HCT116 (cell line): ENCODE measurements at regions not wholly inside any gene's neighbourhood (a gene's known extent, or its start where the extent isn't known, plus 50 kb on each side); places are given as distances from the start of the nearest gene placed in this dataset.

Experiments
- ATAC-seq: fragments of 200-7000 bp; cut with Tn5 transposase; 2 replicates; pipeline ENCODE4 v1.9.1; 2020; ENCODE audit warnings: mild to moderate bottlenecking, moderate library complexity
- BruUV-seq: library from RNA; stranded (reverse); fragments of 400-500 nt; replicated peaks from 2 replicates; lab custom pipeline; 2021; lab: Mats Ljungman, UMichigan
- CTCF ChIA-PET: fragments of 300-600 bp; sonication (Branson Sonifier 250); formaldehyde crosslinking; loops from one replicate; lab custom pipeline; 2021; ENCODE audit warnings: antibody characterized with exemption; lab: Charles Lee
- POLR2A ChIA-PET: fragments of 300-600, 350-600 bp; sonication (Branson Sonifier 250); formaldehyde crosslinking; loops from one replicate; lab custom pipeline; 2021; ENCODE audit warnings: antibody characterized with exemption; lab: Charles Lee
- RAD21 ChIA-PET, 2 experiments: fragments of 300-600 bp; sonication (Branson Sonifier 250); formaldehyde crosslinking; loops; one replicate each; lab custom pipeline; 2023; ENCODE audit warnings: low total read pairs in 2 of 2; ENCODE audit not compliant: uncharacterized antibody in 2 of 2, unreplicated experiment in 2 of 2, low non-redundant PET in 1 of 2; lab: Charles Lee
- DNase-seq: peaks from one replicate; pipeline ENCODE4 v3.0.0-alpha.2; 2010; ENCODE audit warnings: low read depth, low spot score
- H2AFZ ChIP-seq: fragments of 200-600 bp; shearing (Covaris generic), sonication (generic); 2 replicates; pipeline ENCODE4 v1.6.1; 2017; ENCODE audit warnings: low read depth, mixed run types, mixed read lengths, antibody characterized with exemption, low read length; ENCODE audit not compliant: poor library complexity, severe bottlenecking
- H3K27ac ChIP-seq: 2 replicates; pipeline ENCODE4 v1.5.1; 2012; ENCODE audit warnings: low read depth, low read length
- H3K27me3 ChIP-seq: fragments of 200-600 bp; sonication (generic); 2 replicates; pipeline ENCODE4 v1.6.1; 2016; ENCODE audit warnings: mixed run types, low read length, mixed read lengths; ENCODE audit not compliant: insufficient read depth
- H3K36me3 ChIP-seq, 2 experiments: fragments of 200-500 bp in 1 of 2; fragments of 200-600 bp in 1 of 2; sonication (Bioruptor generic) in 1 of 2; sonication (generic) in 1 of 2; 2 replicates each; pipeline versions ENCODE4 v1.5.1 to v1.6.1; 2014 to 2016; ENCODE audit warnings: low read length in 2 of 2, inconsistent platforms in 1 of 2, mixed read lengths in 1 of 2, mixed run types in 1 of 2; ENCODE audit not compliant: insufficient read depth in 2 of 2, control insufficient read depth in 1 of 2
- H3K4me1 ChIP-seq, 2 experiments: fragments of 200-600 bp in 1 of 2; sonication (generic) in 1 of 2; 2 replicates each; pipeline versions ENCODE4 v1.5.1 to v1.6.1; 2012 to 2017; ENCODE audit warnings: low read length in 2 of 2, inconsistent platforms in 1 of 2, mild to moderate bottlenecking in 1 of 2, mixed read lengths in 1 of 2, mixed run types in 1 of 2, moderate library complexity in 1 of 2; ENCODE audit not compliant: insufficient read depth in 2 of 2, control insufficient read depth in 1 of 2
- H3K4me2 ChIP-seq: fragments of 200-600 bp; sonication (generic); 2 replicates; pipeline ENCODE4 v1.6.1; 2017; ENCODE audit warnings: mixed run types, low read length, mixed read lengths
- H3K4me3 ChIP-seq, 2 experiments: fragments of 200-600 bp in 1 of 2; sonication (generic) in 1 of 2; replicated peaks in 1 of 2; 2 replicates each; pipeline ENCODE4 v1.5.1; 2011 to 2016; ENCODE audit warnings: low read length in 2 of 2, control low read depth in 1 of 2, low read depth in 1 of 2, mild to moderate bottlenecking in 1 of 2, mixed read lengths in 1 of 2, mixed run types in 1 of 2
- H3K79me2 ChIP-seq: fragments of 200-600 bp; sonication (generic); 2 replicates; pipeline ENCODE4 v1.6.1; 2017; ENCODE audit warnings: mild to moderate bottlenecking, mixed run types, low read length, moderate library complexity, mixed read lengths; ENCODE audit not compliant: insufficient read depth
- H3K9ac ChIP-seq: fragments of 200-600 bp; sonication (generic); 2 replicates; pipeline ENCODE4 v1.6.1; 2016; ENCODE audit warnings: low read length, mixed read lengths
- H3K9me2 ChIP-seq: fragments of 200-600 bp; sonication (generic), shearing (Covaris generic); 2 replicates; pipeline ENCODE4 v1.6.1; 2017; ENCODE audit warnings: mixed run types, mild to moderate bottlenecking, moderate library complexity; ENCODE audit not compliant: insufficient read depth
- H3K9me3 ChIP-seq, 2 experiments: fragments of 200-500 bp in 1 of 2; fragments of 200-600 bp in 1 of 2; sonication (Bioruptor generic) in 1 of 2; sonication (generic) in 1 of 2; 2 replicates each; pipeline ENCODE4 v1.6.1; 2014 to 2017; ENCODE audit warnings: low read length in 2 of 2, mixed read lengths in 2 of 2, inconsistent platforms in 1 of 2, low read depth in 1 of 2, mild to moderate bottlenecking in 1 of 2, mixed run types in 1 of 2, moderate library complexity in 1 of 2; ENCODE audit not compliant: control insufficient read depth in 1 of 2, insufficient read depth in 1 of 2
- H4K20me1 ChIP-seq: fragments of 200-600 bp; sonication (generic), shearing (Covaris generic); 2 replicates; pipeline ENCODE4 v1.6.1; 2017; ENCODE audit warnings: mixed run types, mild to moderate bottlenecking, moderate library complexity; ENCODE audit not compliant: insufficient read depth
- CEBPB ChIP-seq: IDR thresholded peaks from 2 replicates; pipeline ENCODE4 v1.6.1; 2012; ENCODE audit warnings: low read depth
- EGR1 ChIP-seq: IDR thresholded peaks from 2 replicates; pipeline ENCODE4 v1.6.1; 2012; ENCODE audit warnings: low read depth
- ELF1 ChIP-seq: IDR thresholded peaks from 2 replicates; pipeline ENCODE4 v1.6.1; 2012; ENCODE audit warnings: low read depth, borderline replicate concordance
- EZH2phosphoT487 ChIP-seq: fragments of 200-600 bp; IDR thresholded peaks from 2 replicates; pipeline ENCODE4 v1.6.1; 2018; ENCODE audit warnings: antibody characterized with exemption, borderline replicate concordance
- JUND ChIP-seq: IDR thresholded peaks from 2 replicates; pipeline ENCODE4 v1.6.1; 2012
- RAD21 ChIP-seq: IDR thresholded peaks from 2 replicates; pipeline ENCODE4 v1.6.1; 2012; ENCODE audit warnings: low read depth, mild to moderate bottlenecking
- SIN3A ChIP-seq: IDR thresholded peaks from 2 replicates; pipeline ENCODE4 v1.6.1; 2012; ENCODE audit warnings: low read depth
- TCF7L2 ChIP-seq: IDR thresholded peaks from 2 replicates; pipeline ENCODE4 v1.7.0; 2011; ENCODE audit warnings: borderline replicate concordance, inconsistent platforms; ENCODE audit not compliant: insufficient read depth, insufficient read length; ENCODE audit errors: extremely low read depth
- ZNF274 ChIP-seq: fragments of 200-500 bp; sonication (Bioruptor generic); IDR thresholded peaks from 2 replicates; pipeline ENCODE4 v1.6.1; 2014; ENCODE audit warnings: mild to moderate bottlenecking, low read depth, low read length, inconsistent platforms
- intact Hi-C: fragments of 100-400 bp; cut with micrococcal nuclease; formaldehyde crosslinking; loops from 2 replicates; pipeline ENCODE4 v1.10.0; 2022

- Histone ChIP-seq H3K79me2 (no peaks in the 10 kb centered on the region), H3K4me2 (no peak overlapping the region), H3K4me1 (no peaks in the 10 kb centered on the region), H3K27me3 (no peaks in the 10 kb centered on the region), H3K36me3 (no peaks in the 10 kb centered on the region), H3K9me2 (no peaks in the 10 kb centered on the region), H3K27ac (no peak overlapping the region), H2AFZ (no peak overlapping the region), H4K20me1 (no peaks in the 10 kb centered on the region), H3K9ac (no peak overlapping the region), H3K4me3 (no peak overlapping the region), H3K9me3 (no peaks in the 10 kb centered on the region)
- no peak for ATAC-seq
- no peak for DNase-seq
- ChIA-PET RAD21 (no interaction called here), POLR2A (no interaction called here), CTCF (no interaction called here)
- BruUV-seq: no TSS peak
- intact Hi-C loops: no loop called here
- no peak for TF ChIP-seq EZH2phosphoT487
- TF ChIP-seq ELF1: no peak
- TF ChIP-seq, all 23 proteins: peak for 0
These were observed 794.3 kb downstream of the SH3BGRL start for GRCh38 chrX:81996166-81996565.

- TF ChIP-seq RAD21 (no peak), TCF7L2 (no peak), EGR1 (no peak), JUND (no peak), ZNF274 (no peak), CEBPB (no peak), SIN3A (no peak)
- no peak overlapping the region for H3K9ac ChIP-seq
- H3K27ac ChIP-seq: no peak overlapping the region
- H3K4me2 ChIP-seq: no peak overlapping the region
- no peak for ATAC-seq
- no peaks in the 10 kb centered on the region for H3K4me1 ChIP-seq
- H3K36me3 ChIP-seq: no peaks in the 10 kb centered on the region
- no peaks in the 10 kb centered on the region for H4K20me1 ChIP-seq
- DNase-seq: no peak
- intact Hi-C loops: no loop called here
- no peaks in the 10 kb centered on the region for H3K27me3 ChIP-seq
- no peak overlapping the region for H2AFZ ChIP-seq
- CTCF ChIA-PET: no interaction called here
- no peaks in the 10 kb centered on the region for H3K79me2 ChIP-seq
- RAD21 ChIA-PET: no interaction called here
- POLR2A ChIA-PET: no interaction called here
- H3K9me3 ChIP-seq: no peaks in the 10 kb centered on the region
- H3K4me3 ChIP-seq: no peak overlapping the region
- no TSS peak for BruUV-seq
- no peaks in the 10 kb centered on the region for H3K9me2 ChIP-seq
These were observed 827.8 kb downstream of the SH3BGRL start for GRCh38 chrX:82029571-82030218.
